SK-N-SH (cell line): ENCODE measurements at regions not wholly inside any gene's neighbourhood (a gene's known extent, or its start where the extent isn't known, plus 50 kb on each side); places are given as distances from the start of the nearest gene placed in this dataset.

ENCODE experiments used
- CTCF ChIP-seq: fragments of 200-600 bp; sonication (generic); IDR thresholded peaks from 2 replicates; pipeline ENCODE4 v1.6.1; 2017; ENCODE audit warnings: antibody characterized with exemption, mild to moderate bottlenecking, moderate library complexity
- RFX5 ChIP-seq: IDR thresholded peaks from 2 replicates; pipeline ENCODE4 v1.6.1; 2012; ENCODE audit warnings: mild to moderate bottlenecking, improper control_type of control experiment, low read length

GRCh38 chr15:58313810-58314592, 117.8 kb upstream of the LIPC start:
- TF ChIP-seq CTCF (no peak), RFX5 (no peak)
